ENCODE measurements at regions not wholly inside any gene's neighbourhood (a gene's known extent, or its start where the extent isn't known, plus 50 kb on each side); places are given as distances from the start of the nearest gene placed in this dataset.

DNA sequence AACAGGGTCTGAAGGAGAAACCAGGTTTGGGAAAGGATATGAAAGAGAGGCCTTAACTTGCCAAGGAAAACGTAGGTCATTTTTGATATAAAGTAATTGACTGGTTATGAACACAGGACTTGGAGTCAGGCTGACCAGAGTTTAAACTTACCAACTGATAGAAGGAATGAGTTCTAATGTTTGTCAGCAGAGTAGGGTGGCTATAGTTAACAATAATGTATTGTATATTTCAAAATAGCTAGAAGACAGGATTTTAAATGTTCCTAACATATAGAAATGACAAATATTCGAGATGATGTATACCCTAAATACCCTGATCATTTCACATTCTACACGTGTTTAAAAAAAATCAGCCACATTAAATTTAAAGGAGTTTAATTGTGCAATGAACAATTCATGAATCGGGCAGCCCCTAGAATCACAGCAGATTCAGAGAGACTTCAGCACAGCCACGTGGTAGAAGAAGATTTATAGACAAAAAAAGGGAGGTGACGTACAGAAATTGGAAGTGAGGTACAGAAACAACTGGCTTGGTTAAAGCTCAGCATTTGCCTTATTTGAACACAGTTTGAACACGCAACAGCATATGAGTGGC, 52.5 kb upstream of the PLEKHG7 start:
- no peak overlapping the region for H3K4me3 ChIP-seq (ENCODE audit: low read depth, low read length)
- ChIA-PET CTCF (interaction anchor here (0.6 to 3.3 kb wide), 11 partner anchors 11 to 1558 kb away, joined by 3 to 16 read pairs (median 4); no protein-coding TSS in a partner anchor), POLR2A (no interaction called here)
- TF ChIP-seq ZNF549 (tag by site-specific recombination; IDR thresholded peaks at IDR 0.05) (peak; percentile 91), ZFHX2 (tag by site-specific recombination; conservative IDR thresholded peaks at IDR 0.05) (no peak)
- H3K4me1 ChIP-seq (ENCODE audit: control insufficient read depth, insufficient read depth, low read length): no peaks in the 10 kb centered on the region
- no peaks in the 10 kb centered on the region for H3K9me3 ChIP-seq (ENCODE audit: control insufficient read depth, insufficient read depth, low read depth, low read length)
- H3K36me3 ChIP-seq (ENCODE audit: control insufficient read depth in 2 of 2, insufficient read depth in 1 of 2, low read length in 2 of 2): no peaks in the 10 kb centered on the region
- H3K27ac ChIP-seq (ENCODE audit: extremely low read depth, low read depth, low read length): no peak overlapping the region

GRCh38 chr12:92649511-92650227, 53.1 kb upstream of the PLEKHG7 start:
- CTCF ChIA-PET: interaction anchor here (0.6 to 3.3 kb wide), 24 partner anchors 9 to 1452 kb away, joined by 3 to 16 read pairs (median 3); no protein-coding TSS in a partner anchor
- Histone ChIP-seq H3K36me3 (ENCODE audit: control insufficient read depth in 2 of 2, insufficient read depth in 1 of 2, low read length in 2 of 2) (no peaks in the 10 kb centered on the region), H3K4me1 (ENCODE audit: control insufficient read depth, insufficient read depth, low read length) (no peaks in the 10 kb centered on the region), H3K4me3 (ENCODE audit: low read depth, low read length) (no peak overlapping the region), H3K27ac (ENCODE audit: extremely low read depth, low read depth, low read length) (no peak overlapping the region), H3K9me3 (ENCODE audit: control insufficient read depth, insufficient read depth, low read depth, low read length) (no peaks in the 10 kb centered on the region)
- TF ChIP-seq CTCF (tag by site-specific recombination; IDR thresholded peaks at IDR 0.05) (peak; percentile 85), ZNF654 (tag by site-specific recombination; IDR thresholded peaks at IDR 0.05; ENCODE audit: low read depth) (peak; percentile 90), HOXD13 (CRISPR knock-in tag; IDR thresholded peaks at IDR 0.05; ENCODE audit: borderline replicate concordance) (no peak), SCRT1 (tag by site-specific recombination; IDR thresholded peaks at IDR 0.05; ENCODE audit: borderline replicate concordance) (no peak), ZNF335 (tag by site-specific recombination; conservative IDR thresholded peaks at IDR 0.05) (no peak)
- TF ChIP-seq, protein P1, sequence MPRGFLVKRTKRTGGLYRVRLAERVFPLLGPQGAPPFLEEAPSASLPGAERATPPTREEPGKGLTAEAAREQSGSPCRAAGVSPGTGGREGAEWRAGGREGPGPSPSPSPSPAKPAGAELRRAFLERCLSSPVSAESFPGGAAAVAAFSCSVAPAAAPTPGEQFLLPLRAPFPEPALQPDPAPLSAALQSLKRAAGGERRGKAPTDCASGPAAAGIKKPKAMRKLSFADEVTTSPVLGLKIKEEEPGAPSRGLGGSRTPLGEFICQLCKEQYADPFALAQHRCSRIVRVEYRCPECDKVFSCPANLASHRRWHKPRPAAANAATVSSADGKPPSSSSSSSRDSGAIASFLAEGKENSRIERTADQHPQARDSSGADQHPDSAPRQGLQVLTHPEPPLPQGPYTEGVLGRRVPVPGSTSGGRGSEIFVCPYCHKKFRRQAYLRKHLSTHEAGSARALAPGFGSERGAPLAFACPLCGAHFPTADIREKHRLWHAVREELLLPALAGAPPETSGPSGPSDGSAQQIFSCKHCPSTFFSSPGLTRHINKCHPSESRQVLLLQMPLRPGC (tag by site-specific recombination; IDR thresholded peaks at IDR 0.05): no peak
- POLR2A ChIA-PET: no interaction called here

DNA sequence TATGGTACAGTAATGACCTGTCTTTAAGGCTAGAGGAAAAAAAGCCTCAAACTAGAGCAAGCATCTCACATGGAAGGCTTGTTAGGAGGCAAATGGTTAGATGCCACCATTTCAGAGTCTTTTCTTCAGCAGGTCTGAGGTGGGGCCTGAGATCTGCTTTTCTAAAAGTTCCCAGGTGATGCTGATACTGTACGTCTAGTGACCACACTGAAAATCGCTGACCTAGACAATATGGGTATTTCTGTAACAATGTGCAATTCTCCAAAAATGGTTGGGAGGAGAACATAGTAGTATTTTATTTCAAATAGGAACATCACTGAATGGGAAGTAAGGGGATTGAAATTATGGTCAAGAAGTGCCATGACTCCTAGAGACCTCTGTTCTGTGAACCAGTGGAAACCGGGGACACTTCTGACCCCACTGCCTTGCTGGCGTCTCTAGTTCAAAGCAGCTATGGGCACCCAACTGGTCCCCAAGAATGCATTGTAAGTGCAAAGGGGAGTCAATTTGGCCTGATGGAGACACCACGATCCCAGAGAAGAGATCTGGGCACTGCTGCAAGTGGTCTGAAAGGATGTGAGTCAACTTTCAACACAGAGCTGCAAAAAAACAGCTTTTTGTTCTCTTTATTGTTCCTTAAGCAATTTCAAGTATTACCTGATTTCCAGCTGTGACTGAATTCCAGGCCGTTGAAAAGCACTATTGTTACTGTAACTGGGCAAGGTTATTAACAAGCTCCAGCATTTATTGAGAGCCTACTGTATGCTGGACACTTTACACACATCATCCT, 54.4 kb upstream of the PLEKHG7 start:
- POLR2A ChIA-PET: no interaction called here
- H3K4me1 ChIP-seq (ENCODE audit: control insufficient read depth, insufficient read depth, low read length): no peaks in the 10 kb centered on the region
- TF ChIP-seq ZNF121 (tag by site-specific recombination; IDR thresholded peaks at IDR 0.05) (no peak), ZIC2 (tag by site-specific recombination; IDR thresholded peaks at IDR 0.05) (no peak), KLF16 (tag by site-specific recombination; IDR thresholded peaks at IDR 0.05) (no peak), TSHZ1 (tag by site-specific recombination; IDR thresholded peaks at IDR 0.05; ENCODE audit: borderline replicate concordance) (no peak), ZNF548 (tag by site-specific recombination; IDR thresholded peaks at IDR 0.05) (no peak), ZNF10 (tag by site-specific recombination; IDR thresholded peaks at IDR 0.05) (no peak)
- TF ChIP-seq, protein P2, sequence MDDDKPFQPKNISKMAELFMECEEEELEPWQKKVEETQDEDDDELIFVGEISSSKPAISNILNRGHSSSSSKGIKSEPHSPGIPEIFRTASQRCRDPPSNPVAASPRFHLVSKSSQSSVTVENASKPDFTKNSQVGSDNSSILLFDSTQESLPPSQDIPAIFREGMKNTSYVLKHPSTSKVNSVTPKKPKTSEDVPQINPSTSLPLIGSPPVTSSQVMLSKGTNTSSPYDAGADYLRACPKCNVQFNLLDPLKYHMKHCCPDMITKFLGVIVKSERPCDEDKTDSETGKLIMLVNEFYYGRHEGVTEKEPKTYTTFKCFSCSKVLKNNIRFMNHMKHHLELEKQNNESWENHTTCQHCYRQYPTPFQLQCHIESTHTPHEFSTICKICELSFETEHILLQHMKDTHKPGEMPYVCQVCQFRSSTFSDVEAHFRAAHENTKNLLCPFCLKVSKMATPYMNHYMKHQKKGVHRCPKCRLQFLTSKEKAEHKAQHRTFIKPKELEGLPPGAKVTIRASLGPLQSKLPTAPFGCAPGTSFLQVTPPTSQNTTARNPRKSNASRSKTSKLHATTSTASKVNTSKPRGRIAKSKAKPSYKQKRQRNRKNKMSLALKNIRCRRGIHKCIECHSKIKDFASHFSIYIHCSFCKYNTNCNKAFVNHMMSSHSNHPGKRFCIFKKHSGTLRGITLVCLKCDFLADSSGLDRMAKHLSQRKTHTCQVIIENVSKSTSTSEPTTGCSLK (tag by site-specific recombination; IDR thresholded peaks at IDR 0.05): no peak
- no peaks in the 10 kb centered on the region for H3K9me3 ChIP-seq (ENCODE audit: control insufficient read depth, insufficient read depth, low read depth, low read length)
- H3K4me3 ChIP-seq (ENCODE audit: low read depth, low read length): no peak overlapping the region
- H3K36me3 ChIP-seq (ENCODE audit: control insufficient read depth in 2 of 2, insufficient read depth in 1 of 2, low read length in 2 of 2): no peaks in the 10 kb centered on the region
- H3K27ac ChIP-seq (ENCODE audit: extremely low read depth, low read depth, low read length): no peak overlapping the region
- CTCF ChIA-PET: interaction anchor here (0.7 to 3.3 kb wide), 12 partner anchors 8 to 1266 kb away, joined by 3 to 16 read pairs (median 6); no protein-coding TSS in a partner anchor
